ENCODE measurements at regions not wholly inside any gene's neighbourhood (a gene's known extent, or its start where the extent isn't known, plus 50 kb on each side); places are given as distances from the start of the nearest gene placed in this dataset.

DNA sequence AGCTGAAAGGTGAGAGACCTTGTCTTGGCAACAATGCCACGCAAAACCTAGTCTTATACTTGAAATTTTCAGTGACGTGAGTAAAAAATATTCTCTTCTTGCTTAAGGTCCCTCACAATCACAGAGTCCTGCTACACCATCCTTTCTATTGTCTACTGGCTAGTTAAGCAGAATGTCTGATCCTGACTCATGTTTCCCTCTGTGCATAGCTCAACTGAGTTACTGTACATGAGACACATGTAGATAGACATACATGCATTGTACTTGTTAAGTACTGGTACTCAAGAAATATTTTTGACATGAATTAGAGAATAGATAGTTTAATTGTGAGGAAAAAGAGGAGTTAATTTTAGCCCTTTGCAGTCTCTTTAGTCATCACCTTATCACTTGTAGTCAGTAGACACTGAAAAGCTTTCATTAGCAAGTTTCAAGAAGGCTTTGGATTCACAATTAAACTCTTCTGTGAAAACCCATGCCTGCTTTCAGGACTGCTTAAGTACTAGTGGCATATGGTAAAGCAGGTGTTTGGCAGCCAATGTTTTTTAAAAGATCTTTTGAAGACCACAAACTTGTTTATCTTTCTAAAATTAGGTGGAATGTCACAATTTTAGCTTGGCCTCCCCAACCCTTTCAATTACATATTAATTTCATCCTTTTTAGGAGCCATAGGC, 158.7 kb upstream of the CCDC150 start:
- Histone ChIP-seq H3K9me3 (ENCODE audit: control insufficient read depth in 2 of 3, insufficient read depth in 1 of 3, low read length in 3 of 3) (no peaks in the 10 kb centered on the region), H3K4me3 (ENCODE audit: low read length in 3 of 3) (no peak overlapping the region), H3K36me3 (ENCODE audit: control insufficient read depth in 2 of 3, insufficient read depth in 3 of 3, low read length in 3 of 3) (no peaks in the 10 kb centered on the region), H3K9ac (ENCODE audit: low read length in 3 of 3) (no peak overlapping the region), H3K27ac (ENCODE audit: low read depth in 2 of 2, low read length in 2 of 2) (no peak overlapping the region), H3K27me3 (ENCODE audit: control insufficient read depth, insufficient read depth, low read length) (no peaks in the 10 kb centered on the region), H3K4me1 (ENCODE audit: control insufficient read depth in 2 of 3, insufficient read depth in 2 of 3, low read depth in 1 of 3, low read length in 3 of 3) (no peaks in the 10 kb centered on the region)
- no peak for DNase-seq
- FAIRE-seq, result no peak
- TF ChIP-seq, protein P1, sequence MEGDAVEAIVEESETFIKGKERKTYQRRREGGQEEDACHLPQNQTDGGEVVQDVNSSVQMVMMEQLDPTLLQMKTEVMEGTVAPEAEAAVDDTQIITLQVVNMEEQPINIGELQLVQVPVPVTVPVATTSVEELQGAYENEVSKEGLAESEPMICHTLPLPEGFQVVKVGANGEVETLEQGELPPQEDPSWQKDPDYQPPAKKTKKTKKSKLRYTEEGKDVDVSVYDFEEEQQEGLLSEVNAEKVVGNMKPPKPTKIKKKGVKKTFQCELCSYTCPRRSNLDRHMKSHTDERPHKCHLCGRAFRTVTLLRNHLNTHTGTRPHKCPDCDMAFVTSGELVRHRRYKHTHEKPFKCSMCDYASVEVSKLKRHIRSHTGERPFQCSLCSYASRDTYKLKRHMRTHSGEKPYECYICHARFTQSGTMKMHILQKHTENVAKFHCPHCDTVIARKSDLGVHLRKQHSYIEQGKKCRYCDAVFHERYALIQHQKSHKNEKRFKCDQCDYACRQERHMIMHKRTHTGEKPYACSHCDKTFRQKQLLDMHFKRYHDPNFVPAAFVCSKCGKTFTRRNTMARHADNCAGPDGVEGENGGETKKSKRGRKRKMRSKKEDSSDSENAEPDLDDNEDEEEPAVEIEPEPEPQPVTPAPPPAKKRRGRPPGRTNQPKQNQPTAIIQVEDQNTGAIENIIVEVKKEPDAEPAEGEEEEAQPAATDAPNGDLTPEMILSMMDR (IDR thresholded peaks at IDR 0.05; ENCODE audit: borderline replicate concordance, extremely low read depth, insufficient read depth), result no peak
- intact Hi-C loops (cut with DNase I), result no loop called here

- Histone ChIP-seq H3K27ac (ENCODE audit: low read depth in 2 of 2, low read length in 2 of 2) (no peak overlapping the region), H3K4me1 (ENCODE audit: control insufficient read depth in 2 of 3, insufficient read depth in 2 of 3, low read depth in 1 of 3, low read length in 3 of 3) (no peaks in the 10 kb centered on the region), H3K27me3 (ENCODE audit: control insufficient read depth, insufficient read depth, low read length) (no peaks in the 10 kb centered on the region), H3K9me3 (ENCODE audit: control insufficient read depth in 2 of 3, insufficient read depth in 1 of 3, low read length in 3 of 3) (no peaks in the 10 kb centered on the region), H3K36me3 (ENCODE audit: control insufficient read depth in 2 of 3, insufficient read depth in 3 of 3, low read length in 3 of 3) (no peaks in the 10 kb centered on the region), H3K9ac (ENCODE audit: low read length in 3 of 3) (no peak overlapping the region), H3K4me3 (ENCODE audit: low read length in 3 of 3) (no peak overlapping the region)
- DNase-seq, result no peak
- TF ChIP-seq, protein P1 (IDR thresholded peaks at IDR 0.05; ENCODE audit: borderline replicate concordance, extremely low read depth, insufficient read depth), result no peak
- FAIRE-seq, result no peak
- intact Hi-C loops (cut with DNase I), result no loop called here
Measured at GRCh38 chr2:196481324-196481697, 158.2 kb upstream of the CCDC150 start.

DNA sequence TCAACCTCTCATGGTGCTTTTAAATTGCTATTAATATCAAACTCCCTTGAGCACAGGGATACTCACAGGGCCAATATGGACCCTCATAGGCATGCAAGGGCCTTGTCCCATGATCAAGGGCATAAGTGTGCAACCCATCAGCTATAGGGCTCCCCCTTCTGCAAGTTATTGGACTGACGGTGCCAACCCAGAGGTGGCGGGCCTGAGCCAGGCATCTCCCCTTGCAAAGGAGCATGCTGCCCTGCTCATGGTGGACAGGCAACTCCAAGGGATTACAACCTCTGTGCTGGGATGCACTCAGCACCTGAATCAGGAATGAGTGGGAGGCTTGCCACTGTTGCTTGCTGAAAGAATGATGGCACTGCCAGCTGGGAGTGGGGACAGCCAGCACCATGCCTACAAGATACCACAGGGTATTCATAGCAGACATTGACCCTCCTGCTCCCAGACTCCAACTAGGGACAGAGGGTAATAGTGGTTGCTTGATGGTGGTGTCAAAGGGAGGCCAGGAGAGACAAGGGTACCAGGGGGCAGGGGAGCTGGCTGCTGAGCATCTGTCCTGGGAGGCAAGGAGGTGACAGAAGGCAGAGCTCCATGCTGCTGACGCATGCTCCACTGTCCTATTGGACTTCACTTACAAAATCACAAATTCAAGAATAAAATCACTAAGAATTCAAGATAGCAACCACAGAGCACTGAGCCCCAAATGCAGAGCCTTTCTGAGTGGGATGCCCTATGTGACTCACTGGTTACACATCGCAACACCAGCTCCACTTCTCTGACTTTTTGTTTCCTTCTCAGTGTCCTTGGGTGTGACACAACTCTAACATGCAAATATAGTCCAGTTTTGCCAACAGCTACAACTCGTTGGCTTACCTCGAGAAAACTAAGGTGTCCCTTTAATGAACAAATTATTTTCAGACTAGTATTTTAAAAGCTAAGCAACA, 157.1 kb upstream of the CCDC150 start:
- FAIRE-seq (no peak), DNase-seq (no peak)
- no peak overlapping the region for H3K4me3 ChIP-seq (ENCODE audit: low read length in 3 of 3)
- H3K36me3 ChIP-seq (ENCODE audit: control insufficient read depth in 2 of 3, insufficient read depth in 3 of 3, low read length in 3 of 3), result no peaks in the 10 kb centered on the region
- H3K27me3 ChIP-seq (ENCODE audit: control insufficient read depth, insufficient read depth, low read length), result no peaks in the 10 kb centered on the region
- intact Hi-C loops (cut with DNase I), result no loop called here
- H3K4me1 ChIP-seq (ENCODE audit: control insufficient read depth in 2 of 3, insufficient read depth in 2 of 3, low read depth in 1 of 3, low read length in 3 of 3), result no peaks in the 10 kb centered on the region
- H3K9ac ChIP-seq (ENCODE audit: low read length in 3 of 3), result no peak overlapping the region
- TF ChIP-seq, protein P1 (IDR thresholded peaks at IDR 0.05; ENCODE audit: borderline replicate concordance, extremely low read depth, insufficient read depth), result no peak
- H3K9me3 ChIP-seq (ENCODE audit: control insufficient read depth in 2 of 3, insufficient read depth in 1 of 3, low read length in 3 of 3), result no peaks in the 10 kb centered on the region
- no peak overlapping the region for H3K27ac ChIP-seq (ENCODE audit: low read depth in 2 of 2, low read length in 2 of 2)
